CD4-positive, alpha-beta T cell treated with Interleukin-6 for 4 hours (primary cell): ENCODE measurements at regions not wholly inside any gene's neighbourhood (a gene's known extent, or its start where the extent isn't known, plus 50 kb on each side); places are given as distances from the start of the nearest gene placed in this dataset.
A peak's percentile ranks its signal among the peaks of the same experiment; 100 is the strongest.
"Not testable (repeated sequence)": the region's sequence is repeated elsewhere in the genome, so short reads cannot be mapped to it uniquely, and the experiment has no call there.

Experiments
- DNase-seq: peaks from one replicate; pipeline ENCODE4 v3.0.0-alpha.2; 2020; ENCODE audit warnings: mixed read lengths

GRCh38 chr7:67361150-67361549 lies 364.5 kb downstream of the TYW1 start:
- no peak for DNase-seq

- DNase-seq, result no peak
These were observed 367.9 kb downstream of the TYW1 start for GRCh38 chr7:67364441-67365017.

- DNase-seq, result peak; percentile 51
These were observed 375.0 kb downstream of the TYW1 start for GRCh38 chr7:67371429-67372305.

- DNase-seq, result not testable (repeated sequence)
These were observed 376.8 kb downstream of the TYW1 start for GRCh38 chr7:67373389-67373788.

- DNase-seq, result no peak
These were observed 378.8 kb downstream of the TYW1 start for GRCh38 chr7:67375427-67375826.

GRCh38 chr7:67377939-67378862 lies 381.6 kb downstream of the TYW1 start:
- peak; percentile 50 for DNase-seq

DNA sequence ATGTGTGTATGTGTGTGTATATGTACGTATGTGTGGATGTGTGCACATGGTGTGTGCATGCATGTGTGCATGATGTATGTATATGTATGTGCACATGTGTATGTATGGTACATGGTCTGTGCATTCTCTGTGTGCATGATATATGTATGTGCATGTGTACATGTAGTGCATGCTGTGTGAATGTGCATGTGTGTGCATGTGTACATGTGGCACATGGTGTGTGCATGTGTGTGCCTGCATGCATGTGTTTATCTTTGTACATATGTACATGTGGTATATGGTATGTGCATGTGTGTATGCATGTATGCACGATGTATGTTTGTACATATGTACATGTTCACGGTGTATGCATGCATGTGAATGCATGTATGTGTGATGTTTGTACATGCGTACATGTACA lies 383.7 kb downstream of the TYW1 start:
- DNase-seq, result no peak

- DNase-seq, result no peak
These were observed 384.2 kb downstream of the TYW1 start for GRCh38 chr7:67380858-67381257.

- no peak for DNase-seq
These were observed 391.2 kb downstream of the TYW1 start for GRCh38 chr7:67387851-67388250.

DNA sequence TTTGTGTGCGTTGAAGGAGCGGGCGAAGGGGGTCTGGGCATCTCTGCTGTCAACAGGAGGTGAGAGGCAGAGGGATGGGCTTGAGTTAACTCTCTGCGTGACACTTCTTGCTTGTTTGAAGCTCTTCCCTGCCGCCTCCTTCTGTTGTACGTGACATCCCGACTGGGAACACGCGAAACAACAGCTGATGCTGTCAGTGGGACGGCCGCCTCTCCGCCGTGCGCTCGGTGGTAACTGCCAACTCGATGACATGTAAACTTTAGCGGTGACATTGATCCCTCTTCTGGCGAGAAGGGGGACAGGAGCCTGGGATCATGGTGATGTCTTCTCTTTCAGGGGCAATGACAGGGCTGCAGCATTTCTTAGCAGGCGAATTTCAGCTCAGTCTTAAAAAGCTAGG lies 394.5 kb downstream of the TYW1 start:
- no peak for DNase-seq

DNA sequence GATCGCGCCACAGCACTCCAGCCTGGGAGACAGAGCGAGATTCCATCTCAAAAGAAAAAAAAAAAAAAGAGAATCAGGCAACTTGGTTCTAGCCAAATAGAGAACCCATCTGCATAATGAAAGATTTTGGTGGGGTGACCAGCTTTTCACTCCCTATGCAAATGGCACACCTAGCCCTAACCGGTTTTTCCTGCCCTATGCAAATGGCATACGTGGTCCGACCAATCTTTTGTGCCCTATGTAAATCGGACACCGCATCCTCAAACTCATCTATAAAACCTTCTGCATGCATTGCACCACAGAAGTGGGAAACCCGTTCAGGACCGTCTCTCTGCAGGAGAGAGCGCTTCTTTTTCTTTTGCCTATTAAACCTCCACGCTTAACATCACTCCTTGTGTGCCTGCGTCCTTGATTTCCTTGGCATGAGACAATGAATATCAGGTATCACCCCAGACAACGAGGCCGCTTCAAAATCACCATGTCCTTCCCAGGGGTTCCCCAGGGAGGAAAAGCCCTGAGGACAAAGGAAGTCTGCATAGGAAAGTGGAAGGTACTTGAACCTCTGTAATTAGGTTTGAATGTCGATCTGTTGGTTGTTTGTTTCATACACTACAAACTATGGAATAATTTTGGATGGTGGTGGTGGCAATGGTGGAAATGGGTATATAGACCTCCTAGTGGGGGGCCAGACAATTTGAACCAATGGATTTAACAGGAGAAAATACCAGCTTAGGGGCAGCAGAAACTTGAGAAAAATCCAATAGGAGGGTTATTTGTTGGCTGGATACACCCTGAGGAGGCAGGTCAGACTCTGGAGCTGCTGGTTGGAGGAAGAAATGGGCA lies 396.2 kb downstream of the TYW1 start:
- no peak for DNase-seq

- DNase-seq, result no peak
These were observed 397.3 kb downstream of the TYW1 start for GRCh38 chr7:67393903-67394302.

DNA sequence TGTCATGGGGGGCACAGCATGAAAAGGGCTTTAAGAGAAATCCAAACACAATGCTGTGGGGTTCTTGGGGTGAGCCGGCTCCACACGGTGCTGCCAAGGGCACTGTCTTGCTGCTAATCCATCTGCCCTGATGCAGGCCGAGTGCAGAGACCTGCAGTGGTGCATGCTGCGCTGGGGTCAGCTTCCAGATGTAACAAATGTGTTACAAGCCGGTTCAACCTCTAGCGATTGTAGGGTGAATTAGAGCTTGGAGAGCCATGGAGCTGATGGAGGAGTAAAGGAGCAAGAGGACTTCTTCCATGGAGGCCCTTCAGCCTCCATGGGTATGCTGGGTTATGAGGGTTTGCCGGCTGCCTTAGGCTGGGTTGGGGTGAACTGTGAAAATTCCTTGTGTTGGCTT lies 402.3 kb downstream of the TYW1 start:
- no peak for DNase-seq

GRCh38 chr7:67401492-67401891 lies 404.9 kb downstream of the TYW1 start:
- no peak for DNase-seq

DNA sequence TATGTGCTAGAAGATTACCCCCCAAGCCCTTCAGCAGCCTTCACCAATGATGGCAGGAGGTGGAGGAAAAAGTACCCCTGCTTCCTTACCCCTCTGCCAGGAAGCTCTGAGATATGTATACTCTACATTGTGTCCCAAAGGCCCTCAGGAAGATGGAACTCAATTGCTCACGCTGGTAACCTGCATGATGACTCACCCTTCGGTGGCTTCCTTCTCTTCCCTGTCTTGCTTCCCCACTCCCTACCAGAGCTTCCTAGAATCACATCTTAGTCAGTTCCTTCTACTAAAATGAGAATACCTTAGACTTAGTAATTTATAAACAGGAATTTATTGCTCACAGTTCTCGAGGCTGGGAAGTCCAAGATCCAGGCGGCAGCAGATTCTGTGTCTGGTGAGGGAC lies 405.6 kb downstream of the TYW1 start:
- no peak for DNase-seq

- DNase-seq, result no peak
These were observed 410.3 kb downstream of the TYW1 start for GRCh38 chr7:67406976-67407375.

- DNase-seq, result no peak
These were observed 410.9 kb downstream of the TYW1 start for GRCh38 chr7:67407392-67408071.

GRCh38 chr7:67408109-67408508 lies 411.5 kb downstream of the TYW1 start:
- DNase-seq, result no peak

GRCh38 chr7:67413670-67414069 lies 417.0 kb downstream of the TYW1 start:
- no peak for DNase-seq

DNA sequence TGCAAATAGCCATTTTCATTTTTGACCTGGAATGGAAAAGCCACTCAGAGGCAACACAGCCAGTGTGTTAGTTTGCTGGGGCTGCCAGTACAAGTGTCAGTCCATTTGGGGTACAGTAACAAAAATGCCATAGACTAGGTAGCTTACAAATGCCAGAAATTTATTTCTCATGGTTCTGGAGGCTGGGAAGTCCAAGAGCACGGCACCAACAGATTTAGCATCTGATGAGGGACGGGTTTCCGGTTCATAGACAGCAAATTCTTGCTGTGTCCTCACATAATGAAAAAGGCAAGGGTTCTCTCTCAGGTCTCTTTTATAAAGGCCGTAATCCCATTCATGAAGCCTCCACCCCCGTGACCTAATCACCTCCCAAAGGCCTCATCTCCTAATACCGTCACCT lies 418.2 kb downstream of the TYW1 start:
- DNase-seq, result no peak

DNA sequence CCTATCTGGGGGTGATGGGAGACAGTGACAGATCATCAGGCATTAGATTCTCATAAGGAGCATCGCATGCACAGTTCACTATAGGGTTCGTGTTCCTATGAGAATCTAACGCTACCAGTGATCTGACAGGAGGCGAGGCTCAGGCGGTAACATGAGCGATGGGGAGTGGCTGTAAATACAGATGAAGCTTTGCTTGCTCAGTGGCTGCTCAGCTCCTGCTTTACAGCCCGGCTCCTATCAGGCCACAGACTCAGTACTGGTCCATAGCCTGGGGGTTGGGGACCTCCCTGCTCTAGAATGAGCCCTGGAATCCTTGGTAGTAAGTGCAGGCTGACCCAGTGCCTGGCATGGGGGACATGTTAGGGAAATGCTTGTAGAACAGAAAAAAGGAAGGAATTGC lies 426.0 kb downstream of the TYW1 start:
- no peak for DNase-seq

GRCh38 chr7:67423065-67423464 lies 426.4 kb downstream of the TYW1 start:
- DNase-seq, result no peak
